ENCODE measurements at regions not wholly inside any gene's neighbourhood (a gene's known extent, or its start where the extent isn't known, plus 50 kb on each side); places are given as distances from the start of the nearest gene placed in this dataset.
"Not testable (repeated sequence)": the region's sequence is repeated elsewhere in the genome, so short reads cannot be mapped to it uniquely, and the experiment has no call there.

DNA sequence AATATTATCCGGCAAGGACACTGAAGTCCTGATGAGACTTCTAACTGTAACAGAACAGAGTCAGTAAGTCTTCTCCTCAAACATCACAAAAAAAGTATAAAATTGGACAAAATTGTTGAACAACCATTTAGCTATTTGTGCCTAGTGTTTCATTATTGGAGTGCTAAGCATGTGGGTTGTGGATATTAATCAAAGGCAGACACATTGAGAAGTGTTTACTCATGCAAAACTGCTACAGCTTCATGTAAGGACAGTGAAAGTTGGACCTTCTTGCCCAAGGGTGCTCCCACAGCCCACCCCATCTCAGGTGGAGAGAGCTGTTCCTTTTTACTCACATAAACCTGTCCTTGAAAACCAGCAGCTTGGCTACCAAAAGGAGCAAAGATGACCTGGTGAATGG is 355.1 kb upstream of the DAB2 start:
- DNase-seq: no peak

GRCh38 chr5:39775797-39776365 is 351.1 kb upstream of the DAB2 start:
- DNase-seq: no peak

DNA sequence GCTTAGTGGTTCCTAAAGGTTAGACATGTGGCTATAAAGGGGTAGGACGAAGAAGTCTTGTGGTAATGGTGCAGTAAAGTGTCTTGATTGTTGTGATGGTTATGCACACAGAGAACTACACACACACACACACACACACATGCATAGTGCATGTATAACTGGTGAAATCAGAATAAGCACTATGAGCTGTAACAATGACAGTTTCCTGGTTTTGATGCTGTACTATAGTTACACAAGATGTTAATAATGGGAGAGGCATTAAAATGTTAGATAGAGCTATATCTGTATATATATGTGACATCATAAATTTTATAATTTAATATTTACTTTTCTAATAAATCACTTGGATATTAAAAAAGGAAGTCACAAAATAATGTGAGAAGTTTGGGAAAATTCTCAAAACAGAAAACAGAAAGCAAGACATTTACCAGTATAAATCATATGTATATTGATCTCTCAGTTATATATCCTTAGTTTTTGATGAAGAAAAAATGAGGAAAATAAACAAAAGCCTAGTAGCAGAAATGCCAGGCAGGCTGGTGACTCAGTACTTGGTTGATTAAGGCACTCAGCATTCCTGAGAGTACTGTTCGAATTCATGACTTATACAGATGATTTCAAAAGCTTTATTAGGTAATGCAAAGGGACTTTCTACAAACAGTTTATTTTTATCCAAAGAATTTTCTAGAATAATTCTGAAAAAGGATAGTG is 350.5 kb upstream of the DAB2 start:
- no peak for DNase-seq

DNA sequence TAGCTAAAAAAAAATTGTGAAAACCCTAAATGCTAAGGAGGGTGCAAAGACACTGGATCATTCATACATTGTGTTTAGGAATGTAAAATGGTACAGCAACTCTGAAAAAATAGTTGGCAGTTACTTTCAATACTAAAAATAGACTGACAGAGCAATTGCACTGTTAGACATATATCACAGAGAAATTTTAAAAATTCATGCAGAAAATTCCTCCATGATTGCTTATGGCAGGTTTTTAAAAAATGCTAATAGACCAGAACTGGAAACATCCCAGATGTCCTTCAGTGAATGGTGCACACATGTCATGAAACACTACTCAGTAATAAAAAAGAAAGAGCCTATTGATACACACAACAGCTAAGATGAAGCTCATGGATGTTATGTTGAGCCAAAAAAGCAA is 349.8 kb upstream of the DAB2 start:
- no peak for DNase-seq

DNA sequence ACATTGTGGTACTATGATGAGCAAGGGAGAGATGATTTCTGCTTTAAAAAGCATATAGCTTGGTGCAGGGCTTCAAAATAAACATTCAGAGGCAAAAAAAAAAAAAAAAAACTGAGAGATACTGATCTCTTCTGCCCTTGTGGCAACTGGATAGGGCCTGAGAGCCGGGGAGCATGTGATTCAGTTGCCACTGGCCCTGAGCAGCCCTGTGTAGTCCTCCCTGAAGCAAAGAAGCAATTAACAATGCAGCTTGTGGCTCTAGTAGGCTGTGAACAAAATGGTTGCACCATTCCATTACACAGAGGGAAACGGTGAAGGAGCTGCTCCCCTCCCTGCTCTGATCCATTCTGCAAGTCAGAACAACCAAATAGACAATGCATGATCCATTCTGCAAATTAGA is 347.5 kb upstream of the DAB2 start:
- no peak for DNase-seq

DNA sequence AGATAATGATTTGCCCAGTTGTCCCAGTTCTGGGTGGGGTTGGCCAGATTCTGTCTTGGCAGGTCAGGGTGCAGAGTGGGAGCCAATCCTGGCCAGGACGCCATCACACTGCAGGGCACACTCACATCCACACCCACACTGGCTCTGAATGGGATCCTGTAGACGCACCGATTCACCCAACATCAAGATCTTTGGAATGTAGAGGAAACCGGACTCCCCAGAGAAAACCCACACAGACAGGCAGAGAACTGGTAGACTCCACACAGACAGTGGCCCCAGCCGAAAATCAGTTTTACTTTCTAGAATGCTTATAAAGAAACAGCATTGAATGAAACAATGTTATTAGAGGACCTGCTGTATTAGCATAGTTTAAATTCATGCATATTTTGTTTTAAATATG is 343.1 kb upstream of the DAB2 start:
- no peak for DNase-seq

- DNase-seq: no peak
Observed at GRCh38 chr5:39765366-39765765, 340.6 kb upstream of the DAB2 start.

DNA sequence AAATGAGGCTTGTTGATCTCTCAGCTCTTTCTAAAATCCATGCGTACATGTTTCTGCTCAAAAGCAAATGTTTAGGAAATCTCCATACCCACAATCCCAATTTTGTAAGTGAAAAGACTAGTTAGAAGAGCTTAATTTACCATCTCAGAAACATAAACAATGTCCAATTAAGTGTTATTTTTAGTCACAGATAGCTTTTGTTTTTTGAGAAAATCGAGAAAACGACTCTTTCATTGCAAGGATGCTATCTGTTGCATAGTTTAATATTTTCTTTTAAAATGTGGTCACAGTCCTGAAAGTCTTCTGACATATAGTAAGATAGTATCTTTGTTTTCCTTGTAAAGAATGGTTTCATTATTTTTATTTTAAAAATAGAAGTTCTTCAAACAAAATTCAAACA is 338.0 kb upstream of the DAB2 start:
- DNase-seq: no peak

- no peak for DNase-seq
Observed at GRCh38 chr5:39761199-39761950, 336.6 kb upstream of the DAB2 start.

DNA sequence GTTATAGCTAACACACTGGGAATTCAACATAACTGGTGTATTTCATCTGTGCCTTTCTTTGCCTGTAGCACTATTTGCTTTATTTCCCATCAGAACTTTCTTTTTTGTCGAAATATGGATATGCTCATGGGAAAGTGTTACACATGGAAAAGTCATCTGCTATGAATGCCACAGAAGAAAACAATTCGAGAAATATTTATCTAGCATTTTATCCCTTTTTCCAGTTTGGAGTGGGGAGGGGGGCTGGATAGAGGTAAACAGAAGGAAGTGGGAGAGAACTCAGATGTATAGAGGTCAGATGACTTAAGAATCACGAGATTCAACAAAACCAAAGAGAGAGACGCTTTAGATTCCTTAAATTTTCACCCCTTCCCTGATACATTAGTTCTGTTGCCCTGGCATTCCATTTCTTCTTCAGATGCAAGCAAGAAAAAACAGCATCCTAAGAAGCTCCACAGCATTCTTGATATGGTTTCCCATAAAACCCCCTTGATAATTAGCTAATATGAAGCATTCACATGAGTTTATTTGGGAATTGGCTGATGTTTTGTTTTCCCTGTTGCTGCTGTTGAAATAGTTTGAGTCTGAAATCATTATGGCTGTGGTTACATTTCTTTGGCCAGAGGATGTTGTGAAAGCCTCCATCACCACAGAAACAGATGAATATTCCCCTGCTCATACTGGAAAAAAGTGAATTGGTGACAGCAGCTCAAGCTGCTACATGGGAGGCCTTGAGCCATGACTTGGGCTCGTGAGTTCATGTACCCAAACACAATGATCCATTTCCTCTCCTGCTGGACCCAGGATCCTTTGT is 335.8 kb upstream of the DAB2 start:
- no peak for DNase-seq

DNA sequence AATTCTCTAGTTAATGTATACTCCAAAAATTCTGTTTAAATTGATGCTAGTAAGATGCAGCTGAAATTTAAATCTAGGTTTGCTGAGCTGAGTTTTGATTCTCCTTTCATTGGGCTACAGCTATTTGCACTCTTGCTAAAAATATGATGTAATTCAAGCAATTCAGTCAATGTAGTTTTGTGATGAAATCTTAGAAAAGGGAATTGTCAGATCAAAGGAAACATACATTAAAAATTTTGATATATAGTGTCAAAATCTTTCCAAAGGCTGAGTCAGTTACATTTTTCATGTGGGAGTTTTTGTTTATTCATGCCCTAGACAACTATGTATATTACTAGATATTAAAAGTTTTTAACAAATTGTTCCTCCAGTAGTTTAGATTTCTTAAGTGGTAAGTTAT is 334.9 kb upstream of the DAB2 start:
- no peak for DNase-seq

GRCh38 chr5:39758426-39758825 is 333.6 kb upstream of the DAB2 start:
- no peak for DNase-seq

- no peak for DNase-seq
Observed at GRCh38 chr5:39757131-39757530, 332.4 kb upstream of the DAB2 start.

DNA sequence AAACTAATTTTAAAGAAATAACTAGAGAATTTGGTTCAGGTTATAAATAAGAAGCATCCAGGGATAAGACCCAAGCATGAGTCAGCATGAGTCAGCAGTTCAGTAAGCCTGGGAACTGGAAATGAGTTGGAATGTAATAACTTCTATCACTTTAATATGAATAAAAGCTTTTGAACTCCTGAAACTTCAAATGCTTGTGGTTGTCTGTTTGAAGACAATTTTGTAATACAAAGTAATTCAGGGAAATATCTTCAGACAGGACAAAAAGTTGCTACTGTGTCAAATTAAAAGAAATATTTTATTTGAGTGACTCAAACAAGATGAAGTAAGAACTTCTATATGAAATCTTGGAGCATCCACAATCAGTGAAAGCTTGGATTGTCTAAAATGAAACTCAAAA is 331.2 kb upstream of the DAB2 start:
- no peak for DNase-seq

DNA sequence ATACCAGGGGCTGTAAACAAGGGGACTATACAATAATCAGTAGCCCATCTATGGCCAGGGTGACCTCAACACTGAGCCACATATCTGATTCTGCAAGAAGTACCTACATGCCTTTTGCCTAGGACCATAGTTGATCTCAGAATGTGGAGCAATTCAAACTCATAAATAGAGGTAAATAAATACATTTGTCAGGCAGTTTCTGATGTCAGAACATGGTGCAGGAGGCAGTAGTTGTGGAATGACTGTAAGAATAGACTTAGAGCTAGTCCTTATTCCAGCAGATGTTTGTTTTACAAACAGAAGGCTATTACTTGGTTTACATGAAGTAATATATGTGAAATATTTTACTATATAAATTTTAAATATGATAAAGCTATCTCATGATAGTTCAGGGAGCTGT is 330.7 kb upstream of the DAB2 start:
- no peak for DNase-seq

GRCh38 chr5:39753747-39754146 is 329.0 kb upstream of the DAB2 start:
- not testable (repeated sequence) for DNase-seq

- DNase-seq: no peak
Observed at GRCh38 chr5:39750661-39751060, 325.9 kb upstream of the DAB2 start.

GRCh38 chr5:39742916-39743315 is 318.1 kb upstream of the DAB2 start:
- no peak for DNase-seq

GRCh38 chr5:39740404-39740803 is 315.6 kb upstream of the DAB2 start:
- DNase-seq: no peak

- DNase-seq: no peak
Observed at GRCh38 chr5:39732166-39732565, 307.4 kb upstream of the DAB2 start.

DNA sequence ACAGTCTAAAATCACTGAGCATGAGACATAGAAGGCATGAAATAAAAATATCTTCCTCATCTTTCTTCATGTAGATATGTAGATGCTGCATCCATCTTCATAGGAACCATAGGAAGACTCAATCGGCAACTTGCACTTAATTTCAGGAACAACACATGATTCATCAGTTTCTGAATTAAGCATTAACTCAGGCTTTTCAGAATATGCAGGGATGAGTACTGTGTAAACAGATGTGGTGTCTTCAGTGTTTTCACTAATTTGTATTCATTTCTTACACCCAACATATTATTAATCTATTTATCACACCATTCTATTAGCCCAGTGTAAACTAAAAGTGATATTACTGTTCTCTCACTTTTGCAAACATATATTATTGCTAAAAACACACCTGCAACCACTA is 305.9 kb upstream of the DAB2 start:
- DNase-seq: no peak

DNA sequence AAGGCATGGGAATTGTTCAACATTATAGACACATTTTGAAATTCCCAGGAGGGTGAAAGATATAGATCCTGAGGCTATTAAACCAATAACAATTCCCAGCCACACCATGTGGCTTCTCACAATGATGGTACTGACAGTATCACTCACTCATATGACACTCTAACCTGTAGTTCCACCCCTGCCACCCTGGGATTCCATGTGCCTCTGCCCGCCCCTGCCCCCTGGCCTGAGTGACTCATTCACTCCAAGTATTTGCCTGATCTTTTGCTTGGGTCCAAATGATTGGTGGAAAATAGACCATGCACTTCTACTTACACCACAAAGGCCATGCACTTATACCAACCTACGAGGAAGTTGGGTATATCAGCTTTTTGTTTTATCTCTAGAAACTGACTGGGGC is 305.2 kb upstream of the DAB2 start:
- DNase-seq: no peak

- no peak for DNase-seq
Observed at GRCh38 chr5:39726467-39726866, 301.7 kb upstream of the DAB2 start.

GRCh38 chr5:39721394-39721793 is 296.6 kb upstream of the DAB2 start:
- no peak for DNase-seq
